Upper lobe of left lung (tissue), 6 donors: ENCODE measurements at regions not wholly inside any gene's neighbourhood (a gene's known extent, or its start where the extent isn't known, plus 50 kb on each side); places are given as distances from the start of the nearest gene placed in this dataset.

Source experiments
- ATAC-seq, 2 donors: fragments of 200-7000 bp; cut with Tn5 transposase; one replicate each; pipeline ENCODE4 v1.9.1; 2022; ENCODE audit warnings: mild to moderate bottlenecking in 2 of 2, moderate library complexity in 2 of 2; ENCODE audit not compliant: low FRiP score in 2 of 2
- DNase-seq, 2 donors: peaks; one replicate each; pipeline ENCODE4 v3.0.0-alpha.2; 2019 to 2020
- H3K27ac ChIP-seq, 4 donors: fragments of 200-600 bp; sonication (generic); one replicate each; pipeline ENCODE4 v1.5.1; 2016 to 2019
- H3K27me3 ChIP-seq, 4 donors: fragments of 200-600 bp; sonication (generic); one replicate each; pipeline ENCODE4 v1.5.1; 2017 to 2019
- H3K36me3 ChIP-seq, 4 donors: fragments of 200-600 bp; sonication (generic); one replicate each; pipeline ENCODE4 v1.5.1; 2016 to 2019
- H3K4me1 ChIP-seq, 4 donors: fragments of 200-600 bp; sonication (generic); one replicate each; pipeline ENCODE4 v1.5.1; 2018 to 2019
- H3K4me3 ChIP-seq, 4 donors: fragments of 200-600 bp; sonication (generic); one replicate each; pipeline ENCODE4 v1.5.1; 2017 to 2019; ENCODE audit warnings: mild to moderate bottlenecking in 2 of 4, moderate library complexity in 1 of 4
- H3K9me3 ChIP-seq, 4 donors: fragments of 200-600 bp; sonication (generic); one replicate each; pipeline ENCODE4 v1.5.1; 2018 to 2019
- EP300 ChIP-seq, 4 donors: sonication (generic); formaldehyde crosslinking; IDR thresholded peaks; one replicate each; pipeline ENCODE4 v1.5.1; 2017; ENCODE audit warnings: antibody characterized with exemption in 4 of 4, control low read depth in 2 of 4
- POLR2A ChIP-seq, 4 donors: fragments of 450-650 bp; IDR thresholded peaks; one replicate each; pipeline ENCODE4 v1.5.1; 2016 to 2017; ENCODE audit warnings: antibody characterized with exemption in 4 of 4, mild to moderate bottlenecking in 2 of 4
- POLR2AphosphoS5 ChIP-seq, 2 donors: sonication (generic); formaldehyde crosslinking; IDR thresholded peaks; one replicate each; pipeline ENCODE4 v1.5.1; 2017; ENCODE audit warnings: antibody characterized with exemption in 2 of 2
- WGBS, 2 donors: methylation state at CpG; one replicate each; pipeline ENCODE4 v1.1.5; 2017 to 2018; 5-methylcytosine and 5-hydroxymethylcytosine counted together
- TF ChIP-seq, protein P1 (sequence below), 6 experiments: fragments of 450-650 bp in 4 of 6; fragments of 200-600 bp in 2 of 6; sonication (generic) in 2 of 6; IDR thresholded peaks; one replicate each; pipeline ENCODE4 v1.5.1; 2016 to 2019; ENCODE audit warnings: antibody characterized with exemption in 6 of 6
- donor health status: DM: no; HTN: no; CAD: no; lungs with moderate emphysema.
- donor health status: DM: no; HTN: yes; CAD: no; lungs with severe emphysema.

DNA sequence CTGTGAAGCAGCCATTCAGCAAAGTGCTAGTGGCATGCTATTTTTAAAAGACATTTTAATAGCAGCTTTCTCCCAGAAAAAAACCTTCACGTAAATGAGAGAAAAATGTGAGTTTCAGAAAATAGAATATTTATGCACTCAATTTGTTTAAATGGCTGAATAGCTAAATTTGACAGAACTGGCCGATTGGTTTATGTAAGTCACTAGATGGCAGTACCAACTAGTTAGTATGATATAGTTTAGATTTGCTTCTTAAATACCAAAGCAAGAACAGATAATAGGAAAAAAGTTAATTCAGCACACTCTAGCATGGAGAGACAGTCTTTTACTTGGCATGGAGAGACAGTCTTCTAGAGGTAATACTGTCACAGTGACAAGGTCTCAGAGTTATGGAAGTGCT, 250.1 kb downstream of the SNCA start:
- TF ChIP-seq POLR2AphosphoS5 (IDR thresholded peaks at IDR 0.05), result no peak
- TF ChIP-seq EP300 (IDR thresholded peaks at IDR 0.05), result no peak
- TF ChIP-seq, protein P1, sequence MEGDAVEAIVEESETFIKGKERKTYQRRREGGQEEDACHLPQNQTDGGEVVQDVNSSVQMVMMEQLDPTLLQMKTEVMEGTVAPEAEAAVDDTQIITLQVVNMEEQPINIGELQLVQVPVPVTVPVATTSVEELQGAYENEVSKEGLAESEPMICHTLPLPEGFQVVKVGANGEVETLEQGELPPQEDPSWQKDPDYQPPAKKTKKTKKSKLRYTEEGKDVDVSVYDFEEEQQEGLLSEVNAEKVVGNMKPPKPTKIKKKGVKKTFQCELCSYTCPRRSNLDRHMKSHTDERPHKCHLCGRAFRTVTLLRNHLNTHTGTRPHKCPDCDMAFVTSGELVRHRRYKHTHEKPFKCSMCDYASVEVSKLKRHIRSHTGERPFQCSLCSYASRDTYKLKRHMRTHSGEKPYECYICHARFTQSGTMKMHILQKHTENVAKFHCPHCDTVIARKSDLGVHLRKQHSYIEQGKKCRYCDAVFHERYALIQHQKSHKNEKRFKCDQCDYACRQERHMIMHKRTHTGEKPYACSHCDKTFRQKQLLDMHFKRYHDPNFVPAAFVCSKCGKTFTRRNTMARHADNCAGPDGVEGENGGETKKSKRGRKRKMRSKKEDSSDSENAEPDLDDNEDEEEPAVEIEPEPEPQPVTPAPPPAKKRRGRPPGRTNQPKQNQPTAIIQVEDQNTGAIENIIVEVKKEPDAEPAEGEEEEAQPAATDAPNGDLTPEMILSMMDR (IDR thresholded peaks at IDR 0.05), result no peak
- no peak for TF ChIP-seq POLR2A (IDR thresholded peaks at IDR 0.05)
- no peak overlapping the region for H3K4me3 ChIP-seq
- no peaks in the 10 kb centered on the region for H3K27me3 ChIP-seq
- H3K36me3 ChIP-seq, result no peaks in the 10 kb centered on the region
- DNase-seq, result no peak
- no peaks in the 10 kb centered on the region for H3K9me3 ChIP-seq
- no peak for ATAC-seq
- H3K4me1 ChIP-seq, result no peaks in the 10 kb centered on the region
- 56 to 60% methylated on average over 2 of the region's 2 CpGs for whole genome bisulfite sequencing, 2 donors
- H3K27ac ChIP-seq, result no peak overlapping the region

GRCh38 chr4:89586318-89586717, 250.6 kb downstream of the SNCA start:
- H3K4me1 ChIP-seq, result no peaks in the 10 kb centered on the region
- no peak overlapping the region for H3K4me3 ChIP-seq
- DNase-seq, result no peak
- ATAC-seq, result no peak
- TF ChIP-seq EP300 (IDR thresholded peaks at IDR 0.05) (no peak), POLR2A (IDR thresholded peaks at IDR 0.05) (no peak), POLR2AphosphoS5 (IDR thresholded peaks at IDR 0.05) (no peak)
- TF ChIP-seq, protein P1 (IDR thresholded peaks at IDR 0.05), result no peak
- H3K9me3 ChIP-seq, result no peaks in the 10 kb centered on the region
- 54 to 70% methylated on average over 3 of the region's 3 CpGs for WGBS, 2 donors
- no peak overlapping the region for H3K27ac ChIP-seq
- H3K27me3 ChIP-seq, result no peaks in the 10 kb centered on the region
- no peaks in the 10 kb centered on the region for H3K36me3 ChIP-seq

DNA sequence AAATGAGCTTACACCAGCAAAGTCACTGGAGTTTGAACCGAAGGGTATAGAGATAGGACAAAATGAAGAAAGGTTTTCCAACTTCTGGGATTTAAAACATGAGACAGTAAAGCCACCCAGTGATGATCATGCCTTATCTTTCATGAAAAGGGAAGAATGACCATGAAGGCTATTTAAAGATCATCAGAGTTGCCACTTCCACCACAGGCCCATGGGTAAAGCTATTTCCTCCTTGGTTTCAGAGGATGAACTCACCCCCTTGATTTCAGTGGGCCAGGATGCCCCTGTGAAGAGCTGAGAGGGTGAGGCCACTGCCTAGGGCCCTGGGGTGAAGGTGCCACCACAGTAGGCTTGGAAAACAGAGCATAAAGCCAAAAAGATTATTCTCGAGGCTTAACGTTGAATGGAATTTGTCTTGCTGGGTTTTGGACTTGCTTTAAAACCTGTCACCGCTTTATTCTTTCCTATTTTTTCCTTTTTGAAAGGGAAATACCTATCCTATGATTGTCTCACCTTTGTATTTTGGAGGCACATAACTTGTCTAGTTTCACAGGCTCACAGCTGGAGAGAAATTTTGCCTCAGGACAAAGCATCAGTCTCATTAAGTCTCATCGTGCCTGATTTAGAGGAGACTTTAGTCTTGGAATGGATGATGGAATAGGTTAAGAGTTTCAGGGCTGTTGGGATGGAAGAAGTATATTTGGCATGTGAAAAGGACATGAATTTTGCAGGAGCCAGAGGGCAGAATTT, 254.0 kb downstream of the SNCA start:
- Histone ChIP-seq H3K4me1 (no peaks in the 10 kb centered on the region), H3K27me3 (no peaks in the 10 kb centered on the region), H3K27ac (no peak overlapping the region), H3K9me3 (no peaks in the 10 kb centered on the region), H3K4me3 (no peak overlapping the region), H3K36me3 (no peaks in the 10 kb centered on the region)
- WGBS, 2 donors, result 95 to 97% methylated on average over 5 of the region's 5 CpGs
- TF ChIP-seq, protein P1 (IDR thresholded peaks at IDR 0.05), result no peak
- TF ChIP-seq POLR2A (IDR thresholded peaks at IDR 0.05) (no peak), EP300 (IDR thresholded peaks at IDR 0.05) (no peak), POLR2AphosphoS5 (IDR thresholded peaks at IDR 0.05) (no peak)
- ATAC-seq (no peak), DNase-seq (no peak)

- H3K9me3 ChIP-seq, result no peaks in the 10 kb centered on the region
- no peaks in the 10 kb centered on the region for H3K4me1 ChIP-seq
- no peak overlapping the region for H3K4me3 ChIP-seq
- no peak for ATAC-seq
- no peaks in the 10 kb centered on the region for H3K36me3 ChIP-seq
- H3K27ac ChIP-seq, result no peak overlapping the region
- whole genome bisulfite sequencing, 2 donors, result 0% methylated on average over 1 of the region's 1 CpG
- H3K27me3 ChIP-seq, result no peaks in the 10 kb centered on the region
- DNase-seq, result no peak
- TF ChIP-seq POLR2AphosphoS5 (IDR thresholded peaks at IDR 0.05), result no peak
- no peak for TF ChIP-seq POLR2A (IDR thresholded peaks at IDR 0.05)
Observed at GRCh38 chr4:89579771-89580170, 257.2 kb downstream of the SNCA start.

GRCh38 chr4:89576246-89576645, 260.7 kb downstream of the SNCA start:
- no peak overlapping the region for H3K4me3 ChIP-seq
- no peaks in the 10 kb centered on the region for H3K9me3 ChIP-seq
- H3K27ac ChIP-seq, result no peak overlapping the region
- H3K27me3 ChIP-seq, result no peaks in the 10 kb centered on the region
- no peak for ATAC-seq
- TF ChIP-seq POLR2A (IDR thresholded peaks at IDR 0.05) (no peak), POLR2AphosphoS5 (IDR thresholded peaks at IDR 0.05) (no peak), EP300 (IDR thresholded peaks at IDR 0.05) (no peak)
- TF ChIP-seq, protein P1 (IDR thresholded peaks at IDR 0.05), result no peak
- DNase-seq, result no peak
- H3K4me1 ChIP-seq, result no peaks in the 10 kb centered on the region
- no peaks in the 10 kb centered on the region for H3K36me3 ChIP-seq
